HCT116 (cell line): ENCODE measurements at regions not wholly inside any gene's neighbourhood (a gene's known extent, or its start where the extent isn't known, plus 50 kb on each side); places are given as distances from the start of the nearest gene placed in this dataset.

Experiments
- ATAC-seq: fragments of 200-7000 bp; cut with Tn5 transposase; 2 replicates; pipeline ENCODE4 v1.9.1; 2020; ENCODE audit warnings: mild to moderate bottlenecking, moderate library complexity
- BruUV-seq: library from RNA; stranded (reverse); fragments of 400-500 nt; replicated peaks from 2 replicates; lab custom pipeline; 2021; lab: Mats Ljungman, UMichigan
- CTCF ChIA-PET: fragments of 300-600 bp; sonication (Branson Sonifier 250); formaldehyde crosslinking; loops from one replicate; lab custom pipeline; 2021; ENCODE audit warnings: antibody characterized with exemption; lab: Charles Lee
- POLR2A ChIA-PET: fragments of 300-600, 350-600 bp; sonication (Branson Sonifier 250); formaldehyde crosslinking; loops from one replicate; lab custom pipeline; 2021; ENCODE audit warnings: antibody characterized with exemption; lab: Charles Lee
- RAD21 ChIA-PET, 2 experiments: fragments of 300-600 bp; sonication (Branson Sonifier 250); formaldehyde crosslinking; loops; one replicate each; lab custom pipeline; 2023; ENCODE audit warnings: low total read pairs in 2 of 2; ENCODE audit not compliant: uncharacterized antibody in 2 of 2, unreplicated experiment in 2 of 2, low non-redundant PET in 1 of 2; lab: Charles Lee
- DNase-seq: peaks from one replicate; pipeline ENCODE4 v3.0.0-alpha.2; 2010; ENCODE audit warnings: low read depth, low spot score
- H2AFZ ChIP-seq: fragments of 200-600 bp; shearing (Covaris generic), sonication (generic); 2 replicates; pipeline ENCODE4 v1.6.1; 2017; ENCODE audit warnings: low read depth, mixed run types, mixed read lengths, antibody characterized with exemption, low read length; ENCODE audit not compliant: poor library complexity, severe bottlenecking
- H3K27ac ChIP-seq: 2 replicates; pipeline ENCODE4 v1.5.1; 2012; ENCODE audit warnings: low read depth, low read length
- H3K27me3 ChIP-seq: fragments of 200-600 bp; sonication (generic); 2 replicates; pipeline ENCODE4 v1.6.1; 2016; ENCODE audit warnings: mixed run types, low read length, mixed read lengths; ENCODE audit not compliant: insufficient read depth
- H3K36me3 ChIP-seq, 2 experiments: fragments of 200-500 bp in 1 of 2; fragments of 200-600 bp in 1 of 2; sonication (Bioruptor generic) in 1 of 2; sonication (generic) in 1 of 2; 2 replicates each; pipeline versions ENCODE4 v1.5.1 to v1.6.1; 2014 to 2016; ENCODE audit warnings: low read length in 2 of 2, inconsistent platforms in 1 of 2, mixed read lengths in 1 of 2, mixed run types in 1 of 2; ENCODE audit not compliant: insufficient read depth in 2 of 2, control insufficient read depth in 1 of 2
- H3K4me1 ChIP-seq, 2 experiments: fragments of 200-600 bp in 1 of 2; sonication (generic) in 1 of 2; 2 replicates each; pipeline versions ENCODE4 v1.5.1 to v1.6.1; 2012 to 2017; ENCODE audit warnings: low read length in 2 of 2, inconsistent platforms in 1 of 2, mild to moderate bottlenecking in 1 of 2, mixed read lengths in 1 of 2, mixed run types in 1 of 2, moderate library complexity in 1 of 2; ENCODE audit not compliant: insufficient read depth in 2 of 2, control insufficient read depth in 1 of 2
- H3K4me2 ChIP-seq: fragments of 200-600 bp; sonication (generic); 2 replicates; pipeline ENCODE4 v1.6.1; 2017; ENCODE audit warnings: mixed run types, low read length, mixed read lengths
- H3K4me3 ChIP-seq, 2 experiments: fragments of 200-600 bp in 1 of 2; sonication (generic) in 1 of 2; replicated peaks in 1 of 2; 2 replicates each; pipeline ENCODE4 v1.5.1; 2011 to 2016; ENCODE audit warnings: low read length in 2 of 2, control low read depth in 1 of 2, low read depth in 1 of 2, mild to moderate bottlenecking in 1 of 2, mixed read lengths in 1 of 2, mixed run types in 1 of 2
- H3K79me2 ChIP-seq: fragments of 200-600 bp; sonication (generic); 2 replicates; pipeline ENCODE4 v1.6.1; 2017; ENCODE audit warnings: mild to moderate bottlenecking, mixed run types, low read length, moderate library complexity, mixed read lengths; ENCODE audit not compliant: insufficient read depth
- H3K9ac ChIP-seq: fragments of 200-600 bp; sonication (generic); 2 replicates; pipeline ENCODE4 v1.6.1; 2016; ENCODE audit warnings: low read length, mixed read lengths
- H3K9me2 ChIP-seq: fragments of 200-600 bp; sonication (generic), shearing (Covaris generic); 2 replicates; pipeline ENCODE4 v1.6.1; 2017; ENCODE audit warnings: mixed run types, mild to moderate bottlenecking, moderate library complexity; ENCODE audit not compliant: insufficient read depth
- H3K9me3 ChIP-seq, 2 experiments: fragments of 200-500 bp in 1 of 2; fragments of 200-600 bp in 1 of 2; sonication (Bioruptor generic) in 1 of 2; sonication (generic) in 1 of 2; 2 replicates each; pipeline ENCODE4 v1.6.1; 2014 to 2017; ENCODE audit warnings: low read length in 2 of 2, mixed read lengths in 2 of 2, inconsistent platforms in 1 of 2, low read depth in 1 of 2, mild to moderate bottlenecking in 1 of 2, mixed run types in 1 of 2, moderate library complexity in 1 of 2; ENCODE audit not compliant: control insufficient read depth in 1 of 2, insufficient read depth in 1 of 2
- H4K20me1 ChIP-seq: fragments of 200-600 bp; sonication (generic), shearing (Covaris generic); 2 replicates; pipeline ENCODE4 v1.6.1; 2017; ENCODE audit warnings: mixed run types, mild to moderate bottlenecking, moderate library complexity; ENCODE audit not compliant: insufficient read depth
- ELF1 ChIP-seq: IDR thresholded peaks from 2 replicates; pipeline ENCODE4 v1.6.1; 2012; ENCODE audit warnings: low read depth, borderline replicate concordance
- EZH2 ChIP-seq: fragments of 200-600 bp; sonication (generic); IDR thresholded peaks from 2 replicates; pipeline ENCODE4 v1.6.1; 2017; ENCODE audit warnings: antibody characterized with exemption, mixed run types
- EZH2phosphoT487 ChIP-seq: fragments of 200-600 bp; IDR thresholded peaks from 2 replicates; pipeline ENCODE4 v1.6.1; 2018; ENCODE audit warnings: antibody characterized with exemption, borderline replicate concordance
- MAX ChIP-seq: IDR thresholded peaks from 2 replicates; pipeline ENCODE4 v1.6.1; 2012
- POLR2A ChIP-seq: IDR thresholded peaks from 2 replicates; pipeline ENCODE4 v1.7.0; 2011; ENCODE audit warnings: borderline replicate concordance; ENCODE audit not compliant: insufficient read depth, insufficient read length; ENCODE audit errors: extremely low read depth
- TCF7L2 ChIP-seq: IDR thresholded peaks from 2 replicates; pipeline ENCODE4 v1.7.0; 2011; ENCODE audit warnings: borderline replicate concordance, inconsistent platforms; ENCODE audit not compliant: insufficient read depth, insufficient read length; ENCODE audit errors: extremely low read depth
- YY1 ChIP-seq: IDR thresholded peaks from 2 replicates; pipeline ENCODE4 v1.6.1; 2011; ENCODE audit warnings: low read length, low read depth, moderate library complexity, mild to moderate bottlenecking; ENCODE audit not compliant: insufficient replicate concordance; ENCODE audit errors: extremely low read depth
- intact Hi-C: fragments of 100-400 bp; cut with micrococcal nuclease; formaldehyde crosslinking; loops from 2 replicates; pipeline ENCODE4 v1.10.0; 2022
- TF ChIP-seq, protein P1 (sequence below): IDR thresholded peaks from 2 replicates; pipeline ENCODE4 v1.6.1; 2012

GRCh38 chr18:76056471-76057110 lies 438.5 kb downstream of the ZNF516 start:
- POLR2A ChIA-PET: no interaction called here
- DNase-seq (no peak), ATAC-seq (no peak)
- no peaks in the 10 kb centered on the region for H3K9me3 ChIP-seq
- H3K4me2 ChIP-seq: no peak overlapping the region
- intact Hi-C loops: no loop called here
- CTCF ChIA-PET: no interaction called here
- no peaks in the 10 kb centered on the region for H3K9me2 ChIP-seq
- RAD21 ChIA-PET: no interaction called here
- H3K27me3 ChIP-seq: peaks cover 9% of the 10 kb centered on the region; the same call in 1 of the 2 replicates
- no peak overlapping the region for H3K4me3 ChIP-seq
- no peaks in the 10 kb centered on the region for H3K4me1 ChIP-seq
- H3K36me3 ChIP-seq: no peaks in the 10 kb centered on the region
- no peak overlapping the region for H3K9ac ChIP-seq
- no peaks in the 10 kb centered on the region for H3K79me2 ChIP-seq
- no peaks in the 10 kb centered on the region for H4K20me1 ChIP-seq
- H3K27ac ChIP-seq: no peak overlapping the region
- BruUV-seq: no TSS peak
- TF ChIP-seq, protein P1, sequence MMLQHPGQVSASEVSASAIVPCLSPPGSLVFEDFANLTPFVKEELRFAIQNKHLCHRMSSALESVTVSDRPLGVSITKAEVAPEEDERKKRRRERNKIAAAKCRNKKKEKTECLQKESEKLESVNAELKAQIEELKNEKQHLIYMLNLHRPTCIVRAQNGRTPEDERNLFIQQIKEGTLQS: no peak
- TF ChIP-seq ELF1 (no peak), POLR2A (no peak)
- TF ChIP-seq, all 23 proteins: peak for 0
- no peak overlapping the region for H2AFZ ChIP-seq

DNA sequence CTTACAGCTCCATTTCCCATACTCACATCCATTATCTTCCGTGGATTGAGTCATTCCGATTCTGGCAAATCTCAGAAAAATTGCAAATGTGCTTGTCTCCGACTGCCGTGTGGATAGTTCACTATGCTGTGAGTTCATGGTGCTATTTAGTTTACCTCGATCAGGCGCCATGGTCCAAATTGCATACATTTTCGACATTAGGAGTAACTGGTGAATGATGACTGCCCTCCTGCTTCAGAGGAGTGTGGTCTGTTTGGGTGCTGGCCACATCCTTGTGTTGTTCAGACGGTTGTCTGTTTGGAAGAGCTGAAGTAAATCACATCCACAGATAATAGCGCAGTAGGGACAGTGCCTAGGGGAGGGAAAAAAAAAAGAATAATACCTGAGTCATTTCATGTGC lies 439.5 kb downstream of the ZNF516 start:
- no peaks in the 10 kb centered on the region for H3K9me3 ChIP-seq
- no TSS peak for BruUV-seq
- peaks cover 9% of the 10 kb centered on the region; the same call in 1 of the 2 replicates for H3K27me3 ChIP-seq
- no peak overlapping the region for H3K4me2 ChIP-seq
- no peak overlapping the region for H3K27ac ChIP-seq
- intact Hi-C loops: no loop called here
- no peaks in the 10 kb centered on the region for H3K4me1 ChIP-seq
- RAD21 ChIA-PET: no interaction called here
- H2AFZ ChIP-seq: no peak overlapping the region
- POLR2A ChIA-PET: no interaction called here
- ATAC-seq (no peak), DNase-seq (no peak)
- no peaks in the 10 kb centered on the region for H3K36me3 ChIP-seq
- CTCF ChIA-PET: no interaction called here
- no peaks in the 10 kb centered on the region for H3K79me2 ChIP-seq
- TF ChIP-seq TCF7L2 (no peak), YY1 (no peak), MAX (no peak), EZH2phosphoT487 (no peak), EZH2 (no peak)
- no peak overlapping the region for H3K4me3 ChIP-seq
- H4K20me1 ChIP-seq: no peaks in the 10 kb centered on the region
- H3K9me2 ChIP-seq: no peaks in the 10 kb centered on the region
- H3K9ac ChIP-seq: no peak overlapping the region
